GM12874 (cell line): ENCODE measurements at regions not wholly inside any gene's neighbourhood (a gene's known extent, or its start where the extent isn't known, plus 50 kb on each side); places are given as distances from the start of the nearest gene placed in this dataset.

Experiments used
- CTCF ChIP-seq: IDR thresholded peaks from 2 replicates; pipeline ENCODE4 v1.5.1; 2011; ENCODE audit warnings: low read depth, mild to moderate bottlenecking, control low read depth, low read length, moderate library complexity; ENCODE audit not compliant: insufficient read depth

GRCh38 chr4:178271386-178271785, 829.1 kb upstream of the AGA start:
- TF ChIP-seq CTCF, result no peak

- TF ChIP-seq CTCF, result no peak
Measured at GRCh38 chr4:178273168-178273567, 830.9 kb upstream of the AGA start.

GRCh38 chr4:178275671-178276360, 833.6 kb upstream of the AGA start:
- TF ChIP-seq CTCF, result no peak

- TF ChIP-seq CTCF, result no peak
Measured at GRCh38 chr4:178280362-178280761, 838.1 kb upstream of the AGA start.

- TF ChIP-seq CTCF, result no peak
Measured at GRCh38 chr4:178288462-178288861, 846.2 kb upstream of the AGA start.

- no peak for TF ChIP-seq CTCF
Measured at GRCh38 chr4:178293601-178294000, 851.4 kb upstream of the AGA start.

- TF ChIP-seq CTCF, result no peak
Measured at GRCh38 chr4:178296669-178297068, 854.4 kb upstream of the AGA start.

GRCh38 chr4:178306565-178306964, 864.3 kb upstream of the AGA start:
- no peak for TF ChIP-seq CTCF
